Astrocyte (in vitro differentiated cells and primary cell): ENCODE measurements at regions not wholly inside any gene's neighbourhood (a gene's known extent, or its start where the extent isn't known, plus 50 kb on each side); places are given as distances from the start of the nearest gene placed in this dataset.

ENCODE experiments used
- CTCF ChIP-seq: IDR thresholded peaks from 2 replicates; pipeline ENCODE4 v1.5.1; 2011; ENCODE audit warnings: low read depth, mild to moderate bottlenecking, inconsistent platforms, low read length, moderate library complexity; ENCODE audit not compliant: insufficient read depth
- EZH2 ChIP-seq: IDR thresholded peaks from 2 replicates; pipeline ENCODE4 v1.6.1; 2012; ENCODE audit warnings: mild to moderate bottlenecking, low read length, inconsistent platforms; ENCODE audit not compliant: insufficient read depth

- TF ChIP-seq CTCF (no peak), EZH2 (no peak)
Observed at GRCh38 chr22:48920776-48921241, 906.9 kb downstream of the BRD1 start.
